Endothelial cell of umbilical vein (primary cell): ENCODE measurements at regions not wholly inside any gene's neighbourhood (a gene's known extent, or its start where the extent isn't known, plus 50 kb on each side); places are given as distances from the start of the nearest gene placed in this dataset.

ENCODE experiments used
- BruUV-seq: library from RNA; stranded (reverse); fragments of 400-500 nt; replicated peaks from 2 replicates; lab custom pipeline; 2021; lab: Mats Ljungman, UMichigan
- CTCF ChIA-PET: fragments of 300-600, 350-600 bp; sonication (Branson Sonifier 250); formaldehyde crosslinking; loops from one replicate; lab custom pipeline; 2021; ENCODE audit warnings: antibody characterized with exemption, inconsistent platforms; lab: Charles Lee
- POLR2A ChIA-PET: fragments of 300-600, 350-600 bp; sonication (Branson Sonifier 250); formaldehyde crosslinking; loops from one replicate; lab custom pipeline; 2021; ENCODE audit warnings: antibody characterized with exemption, inconsistent platforms; lab: Charles Lee
- DNase-seq: peaks from one replicate; pipeline ENCODE4 v3.0.0-alpha.2; 2011; ENCODE audit warnings: low read depth, low spot score
- FAIRE-seq: peaks from 2 replicates; lab custom pipeline; 2011; peaks lifted over from hg19 to GRCh38; lab: Jason Lieb, UNC
- H2AFZ ChIP-seq: 2 replicates; pipeline ENCODE4 v1.6.0; 2012; ENCODE audit warnings: low read depth, low read length, control low read depth, inconsistent platforms
- H3K27ac ChIP-seq: 2 replicates; pipeline ENCODE4 v1.5.1; 2011; ENCODE audit warnings: low read depth, mild to moderate bottlenecking, control low read depth, low read length, moderate library complexity; ENCODE audit not compliant: insufficient read depth
- H3K27me3 ChIP-seq, 2 experiments: 2 replicates each; pipeline versions ENCODE4 v1.6.0 to v1.6.1; 2011; ENCODE audit warnings: low read length in 2 of 2, mixed read lengths in 1 of 2; ENCODE audit not compliant: control insufficient read depth in 2 of 2, insufficient read depth in 2 of 2
- H3K36me3 ChIP-seq, 2 experiments: 2 replicates in 1 of 2; 3 replicates in 1 of 2; pipeline ENCODE4 v1.5.1; 2011; ENCODE audit warnings: low read length in 2 of 2, mild to moderate bottlenecking in 1 of 2, moderate library complexity in 1 of 2; ENCODE audit not compliant: control insufficient read depth in 2 of 2, insufficient read depth in 2 of 2; ENCODE audit errors: extremely low read depth in 1 of 2
- H3K4me1 ChIP-seq: 3 replicates; pipeline ENCODE4 v1.5.1; 2011; ENCODE audit warnings: mild to moderate bottlenecking, low read length; ENCODE audit not compliant: control insufficient read depth, insufficient read depth; ENCODE audit errors: extremely low read depth
- H3K4me2 ChIP-seq: 2 replicates; pipeline ENCODE4 v1.6.1; 2011; ENCODE audit warnings: low read length, control low read depth, mixed read lengths; ENCODE audit not compliant: insufficient read depth
- H3K4me3 ChIP-seq, 3 experiments: fragments of 200-600 bp in 1 of 3; sonication (generic), shearing (Covaris generic) in 1 of 3; replicated peaks in 1 of 3; 2 replicates each; pipeline ENCODE4 v1.5.1; 2011 to 2016; ENCODE audit warnings: control low read depth in 3 of 3, low read length in 3 of 3, mild to moderate bottlenecking in 2 of 3, inconsistent platforms in 1 of 3, low read depth in 1 of 3, moderate library complexity in 1 of 3; ENCODE audit not compliant: insufficient read depth in 1 of 3
- H3K79me2 ChIP-seq: 2 replicates; pipeline ENCODE4 v1.6.0; 2012; ENCODE audit warnings: low read length, inconsistent platforms; ENCODE audit not compliant: control insufficient read depth, insufficient read depth
- H3K9ac ChIP-seq: replicated peaks from 2 replicates; pipeline ENCODE3; 2011; ENCODE audit warnings: low read length, control low read depth; ENCODE audit not compliant: insufficient read depth; ENCODE audit errors: extremely low read depth
- H3K9me1 ChIP-seq: replicated peaks from 3 replicates; pipeline ENCODE4 v1.6.0; 2011; ENCODE audit warnings: mild to moderate bottlenecking, low read length; ENCODE audit not compliant: control insufficient read depth, insufficient read depth; ENCODE audit errors: extremely low read depth
- H3K9me3 ChIP-seq: replicated peaks from 2 replicates; pipeline ENCODE4 v1.5.1; 2012; ENCODE audit warnings: low read length, inconsistent platforms; ENCODE audit not compliant: control insufficient read depth, insufficient read depth
- H4K20me1 ChIP-seq: replicated peaks from 2 replicates; pipeline ENCODE3; 2011; ENCODE audit warnings: mild to moderate bottlenecking, low read length; ENCODE audit not compliant: control insufficient read depth, insufficient read depth; ENCODE audit errors: extremely low read depth
- EZH2 ChIP-seq: IDR thresholded peaks from 2 replicates; pipeline ENCODE4 v1.6.1; 2012; ENCODE audit warnings: borderline replicate concordance, low read depth, mild to moderate bottlenecking, moderate library complexity, low read length, inconsistent platforms; ENCODE audit not compliant: severe bottlenecking
- FOS ChIP-seq: IDR thresholded peaks from 2 replicates; pipeline ENCODE4 v1.6.1; 2011; ENCODE audit warnings: mild to moderate bottlenecking, low read length, moderate library complexity, borderline replicate concordance; ENCODE audit not compliant: insufficient read depth
- GATA2 ChIP-seq: IDR thresholded peaks from 2 replicates; pipeline ENCODE4 v1.7.0; 2011; ENCODE audit warnings: low read depth, mild to moderate bottlenecking, moderate library complexity, mixed read lengths, low read length; ENCODE audit not compliant: insufficient read length, insufficient read depth
- JUN ChIP-seq: IDR thresholded peaks from 2 replicates; pipeline ENCODE4 v1.6.1; 2011; ENCODE audit warnings: borderline replicate concordance, low read depth; ENCODE audit not compliant: insufficient read length, insufficient read depth
- MYC ChIP-seq: IDR thresholded peaks from one replicate; pipeline ENCODE4 v1.6.1; 2011; ENCODE audit warnings: mild to moderate bottlenecking, low read depth, low read length
- POLR2A ChIP-seq: IDR thresholded peaks from 2 replicates; pipeline ENCODE4 v1.6.1; 2012; ENCODE audit warnings: low read depth, mild to moderate bottlenecking, control low read depth, low read length
- POLR2AphosphoS5 ChIP-seq: IDR thresholded peaks from 2 replicates; pipeline ENCODE4 v1.6.1; 2012; ENCODE audit warnings: low read depth, mild to moderate bottlenecking, control low read depth, low read length, moderate library complexity; ENCODE audit not compliant: insufficient read depth
- dilution Hi-C: fragments of 300-500 bp; cut with MboI; formaldehyde crosslinking; loops from one replicate; pipeline ENCODE4 v1.15.0; 2019; ENCODE audit warnings: low sequenced_read_pairs; ENCODE audit not compliant: extremely low pct_ligation_motif_present
- intact Hi-C: fragments of 100-400 bp; cut with micrococcal nuclease; formaldehyde crosslinking; loops from one replicate; pipeline ENCODE4 v1.10.0; 2022
- TF ChIP-seq, protein P1 (sequence below), 2 donors: IDR thresholded peaks; 1 replicate in 1 of 2; 2 replicates in 1 of 2; pipeline ENCODE4 v1.5.1; 2011; ENCODE audit warnings: low read length in 2 of 2, mild to moderate bottlenecking in 2 of 2, moderate library complexity in 2 of 2, control low read depth in 1 of 2, inconsistent platforms in 1 of 2, low read depth in 1 of 2; ENCODE audit not compliant: insufficient read depth in 1 of 2; ENCODE audit errors: extremely low read depth in 1 of 2
- TF ChIP-seq, protein P2 (sequence below): IDR thresholded peaks from 2 replicates; pipeline ENCODE4 v1.6.1; 2011; ENCODE audit not compliant: insufficient read depth, insufficient read length

DNA sequence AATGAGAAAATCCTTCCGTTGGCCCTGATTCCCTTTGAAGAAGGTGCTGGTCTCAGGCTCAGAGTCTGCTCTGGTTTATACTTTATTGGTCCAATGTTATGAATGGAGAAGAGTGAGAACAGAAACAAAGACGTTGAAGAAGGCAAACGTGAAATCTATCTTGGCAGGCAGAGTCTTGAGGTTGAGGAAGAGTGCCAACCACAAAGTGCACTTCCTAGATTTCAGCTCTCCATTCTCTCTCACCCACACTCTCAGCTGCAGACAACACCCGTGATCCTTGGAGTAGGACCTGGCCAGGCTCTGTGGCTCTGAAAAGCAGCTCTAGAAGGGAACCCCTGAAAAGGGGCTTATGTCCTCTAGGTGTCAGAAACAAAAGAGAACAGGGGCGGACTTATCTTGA lies 128.9 kb upstream of the PLXNA4 start:
- POLR2A ChIA-PET: no interaction called here
- TF ChIP-seq JUN (no peak), POLR2A (no peak), MYC (no peak), POLR2AphosphoS5 (no peak), GATA2 (no peak), FOS (no peak), EZH2 (no peak)
- TF ChIP-seq, protein P1, sequence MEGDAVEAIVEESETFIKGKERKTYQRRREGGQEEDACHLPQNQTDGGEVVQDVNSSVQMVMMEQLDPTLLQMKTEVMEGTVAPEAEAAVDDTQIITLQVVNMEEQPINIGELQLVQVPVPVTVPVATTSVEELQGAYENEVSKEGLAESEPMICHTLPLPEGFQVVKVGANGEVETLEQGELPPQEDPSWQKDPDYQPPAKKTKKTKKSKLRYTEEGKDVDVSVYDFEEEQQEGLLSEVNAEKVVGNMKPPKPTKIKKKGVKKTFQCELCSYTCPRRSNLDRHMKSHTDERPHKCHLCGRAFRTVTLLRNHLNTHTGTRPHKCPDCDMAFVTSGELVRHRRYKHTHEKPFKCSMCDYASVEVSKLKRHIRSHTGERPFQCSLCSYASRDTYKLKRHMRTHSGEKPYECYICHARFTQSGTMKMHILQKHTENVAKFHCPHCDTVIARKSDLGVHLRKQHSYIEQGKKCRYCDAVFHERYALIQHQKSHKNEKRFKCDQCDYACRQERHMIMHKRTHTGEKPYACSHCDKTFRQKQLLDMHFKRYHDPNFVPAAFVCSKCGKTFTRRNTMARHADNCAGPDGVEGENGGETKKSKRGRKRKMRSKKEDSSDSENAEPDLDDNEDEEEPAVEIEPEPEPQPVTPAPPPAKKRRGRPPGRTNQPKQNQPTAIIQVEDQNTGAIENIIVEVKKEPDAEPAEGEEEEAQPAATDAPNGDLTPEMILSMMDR (IDR thresholded peaks at IDR 0.05; ENCODE audit: extremely low read depth in 1 of 2, insufficient read depth in 1 of 2, low read depth in 1 of 2, low read length in 2 of 2): no peak
- TF ChIP-seq, protein P2, sequence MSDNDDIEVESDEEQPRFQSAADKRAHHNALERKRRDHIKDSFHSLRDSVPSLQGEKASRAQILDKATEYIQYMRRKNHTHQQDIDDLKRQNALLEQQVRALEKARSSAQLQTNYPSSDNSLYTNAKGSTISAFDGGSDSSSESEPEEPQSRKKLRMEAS: no peak
- Histone ChIP-seq H3K4me1 (no peaks in the 10 kb centered on the region), H3K27me3 (peaks cover 2 to 3% of the 10 kb centered on the region in 2 experiments), H3K4me3 (no peak overlapping the region), H3K9me1 (no peaks in the 10 kb centered on the region), H3K4me2 (no peak overlapping the region), H2AFZ (no peak overlapping the region), H3K9ac (no peak overlapping the region), H3K9me3 (no peaks in the 10 kb centered on the region), H3K36me3 (no peaks in the 10 kb centered on the region), H3K27ac (no peak overlapping the region), H4K20me1 (no peaks in the 10 kb centered on the region), H3K79me2 (no peaks in the 10 kb centered on the region)
- no peak for DNase-seq
- intact Hi-C loops (no loop called here), dilution Hi-C loops (no loop called here)
- CTCF ChIA-PET: no interaction called here
- no peak for FAIRE-seq
- BruUV-seq: no TSS peak
